Dermis blood vessel endothelial cell (primary cell): ENCODE measurements at regions not wholly inside any gene's neighbourhood (a gene's known extent, or its start where the extent isn't known, plus 50 kb on each side); places are given as distances from the start of the nearest gene placed in this dataset.

ENCODE experiments used
- DNase-seq: peaks from one replicate; pipeline ENCODE4 v3.0.0; 2010

DNA sequence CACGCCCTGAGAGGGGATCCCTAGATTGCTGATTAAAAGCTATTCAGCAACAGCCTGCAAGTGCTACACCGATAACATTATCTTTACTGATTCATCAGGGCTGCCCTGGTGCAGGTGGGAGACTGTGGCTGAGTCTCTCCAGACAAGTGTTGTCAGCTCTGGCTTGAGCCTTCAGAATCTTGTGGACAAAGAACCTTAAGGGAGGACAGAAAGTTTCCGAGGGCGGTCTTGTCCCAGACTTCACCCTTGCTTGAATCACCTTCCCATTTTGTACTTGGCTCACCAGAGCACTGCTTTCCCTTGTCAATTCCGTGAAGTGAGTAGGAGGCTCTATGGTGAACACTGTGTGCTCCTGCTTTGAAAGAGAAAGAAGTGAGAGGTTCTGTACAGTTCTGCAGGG, 88.6 kb upstream of the PCSK2 start:
- no peak for DNase-seq

DNA sequence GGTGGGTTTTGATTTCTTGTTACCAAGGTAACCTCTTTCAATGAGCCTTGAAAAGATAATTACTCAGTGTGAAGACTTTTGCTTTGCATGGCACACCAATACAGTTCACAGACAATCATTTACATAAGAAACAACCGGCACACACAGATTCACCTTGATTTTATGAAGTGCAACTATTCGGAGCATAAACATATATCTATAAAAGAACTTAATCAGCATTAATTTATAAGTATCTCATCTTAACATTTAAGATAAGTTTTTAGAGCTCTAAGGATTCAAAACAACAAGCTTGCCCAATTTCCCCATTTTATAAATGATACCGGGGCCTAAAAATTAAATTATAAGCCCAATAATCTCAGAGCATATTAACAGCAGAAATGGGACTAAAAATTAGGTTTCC, 85.9 kb upstream of the PCSK2 start:
- no peak for DNase-seq

DNA sequence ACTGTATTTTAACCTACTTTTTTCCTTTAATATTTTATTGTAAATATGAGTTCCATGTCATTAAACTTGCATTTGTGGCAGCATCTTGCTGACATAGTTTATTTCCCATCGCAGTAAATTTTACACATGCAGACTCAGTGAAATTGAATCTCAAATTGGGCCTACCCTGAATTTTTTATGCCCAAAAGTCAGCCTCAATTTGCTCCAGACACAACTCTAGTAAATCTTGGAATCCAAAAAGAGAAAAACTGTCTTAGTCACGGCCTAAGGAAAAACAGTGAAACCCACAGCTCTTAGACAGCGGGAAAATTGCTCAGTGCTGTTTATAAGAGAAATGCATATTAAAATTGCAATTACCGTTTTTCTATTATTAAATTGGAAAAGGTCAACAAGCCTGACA, 85.3 kb upstream of the PCSK2 start:
- DNase-seq = no peak

DNA sequence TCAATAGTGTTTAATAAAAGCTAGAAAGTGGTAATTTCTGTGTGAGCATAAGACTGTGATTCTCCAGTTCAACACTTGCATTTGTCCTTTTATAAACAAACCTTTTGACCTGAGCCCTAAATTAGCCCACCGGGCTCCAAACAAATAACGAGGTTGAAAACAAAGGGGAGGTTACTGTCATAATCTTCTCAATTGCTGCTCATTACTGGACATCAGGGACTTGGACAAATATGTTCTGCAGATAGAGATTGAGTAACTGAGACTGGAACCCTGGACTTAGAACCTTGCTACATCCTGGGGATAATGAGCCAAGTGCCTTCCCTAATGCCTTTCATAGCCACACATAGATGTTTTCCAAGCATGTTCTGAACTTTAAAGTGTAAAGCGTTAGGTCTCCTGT, 84.2 kb upstream of the PCSK2 start:
- no peak for DNase-seq

DNA sequence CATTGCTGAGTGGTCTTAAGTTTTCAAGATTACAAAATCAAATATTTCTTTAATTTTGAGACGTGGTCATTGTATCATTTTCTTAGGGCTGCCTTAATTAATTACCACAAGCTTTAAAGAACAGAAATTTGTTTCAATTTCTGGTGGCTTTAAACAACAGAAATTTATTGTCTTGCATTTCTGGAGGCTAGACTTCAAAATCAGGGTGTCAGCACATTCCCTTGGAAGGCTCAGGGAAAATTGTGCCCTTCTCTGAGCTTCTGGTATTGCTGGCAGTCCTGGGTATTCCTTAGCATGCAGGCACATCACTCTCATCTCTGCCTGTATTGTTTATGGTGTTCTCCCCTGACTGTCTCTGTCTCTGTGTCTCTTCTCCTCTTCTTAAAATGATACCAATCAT, 76.0 kb upstream of the PCSK2 start:
- DNase-seq = no peak

DNA sequence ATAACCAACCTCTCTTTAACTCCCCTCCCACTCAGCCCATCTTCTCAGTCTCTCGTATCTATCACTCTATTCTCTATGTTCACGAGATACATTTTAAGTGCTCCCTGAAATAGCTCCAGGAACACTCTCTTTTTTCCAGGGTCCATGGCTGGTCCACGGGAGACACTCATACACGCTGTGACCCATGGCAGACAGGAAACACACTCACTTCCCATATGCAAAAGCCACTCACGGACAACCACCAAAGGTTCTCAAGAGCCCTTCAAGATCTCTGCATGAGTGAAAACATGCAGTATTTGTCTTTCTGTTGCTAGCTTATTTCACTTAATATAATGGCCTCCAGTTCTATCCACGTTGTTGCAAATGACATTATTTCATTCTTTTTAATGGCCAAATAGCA, 71.4 kb upstream of the PCSK2 start:
- DNase-seq = no peak

DNA sequence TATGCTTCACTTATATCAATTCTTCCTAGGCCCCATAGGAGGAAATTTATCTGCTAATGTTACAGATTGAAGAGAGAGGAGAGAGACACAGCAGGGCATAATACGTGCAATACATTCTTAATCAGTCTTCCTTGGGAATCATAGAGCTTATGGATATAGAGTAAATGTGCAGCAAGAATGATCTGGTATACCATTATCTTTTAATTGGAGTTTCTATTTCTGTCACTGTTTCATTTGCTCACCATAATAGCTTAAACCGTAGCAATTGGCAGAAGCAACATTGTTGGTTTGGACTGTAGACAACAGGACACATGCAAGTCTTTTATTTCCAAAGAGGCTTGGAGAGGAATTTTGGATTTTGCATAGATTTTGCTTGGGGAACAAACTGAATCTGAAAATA, 68.1 kb upstream of the PCSK2 start:
- no peak for DNase-seq

DNA sequence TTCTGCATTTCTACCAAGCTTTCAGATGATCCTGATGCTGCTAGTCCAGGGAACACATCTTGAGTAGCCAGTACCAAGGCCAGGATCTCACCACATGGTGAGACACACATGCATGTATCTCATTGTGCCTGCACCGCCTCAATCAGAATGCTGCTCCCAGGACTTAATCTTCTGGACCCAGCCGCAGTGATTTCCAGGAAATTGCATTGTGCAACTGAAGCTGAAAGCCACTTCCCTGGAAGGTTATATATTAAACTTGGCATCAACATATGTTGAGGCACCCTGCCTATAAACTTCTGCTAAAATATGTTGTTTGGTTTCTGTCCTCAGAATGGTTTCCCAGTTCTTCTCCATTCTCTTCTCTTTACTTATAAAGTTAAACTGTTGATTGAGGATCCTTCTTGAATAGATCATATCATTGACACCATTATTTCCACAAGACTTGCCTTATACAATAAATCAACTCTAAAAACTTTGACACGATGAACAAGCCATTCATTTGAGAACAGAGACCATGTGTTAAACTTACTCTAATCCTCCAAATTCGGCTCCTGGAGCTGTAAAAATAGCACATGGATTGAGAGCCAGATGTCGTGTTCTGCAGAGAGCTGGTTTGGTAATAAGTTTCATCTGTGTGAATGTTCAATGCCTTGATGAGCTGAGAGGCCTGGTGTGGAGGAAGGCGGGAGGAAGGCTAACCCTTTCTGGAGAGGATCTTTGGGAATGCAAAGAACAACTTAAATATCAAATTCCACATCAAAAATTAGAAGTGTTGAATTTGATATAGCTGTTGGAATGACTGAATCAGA, 65.0 kb upstream of the PCSK2 start:
- DNase-seq = no peak

DNA sequence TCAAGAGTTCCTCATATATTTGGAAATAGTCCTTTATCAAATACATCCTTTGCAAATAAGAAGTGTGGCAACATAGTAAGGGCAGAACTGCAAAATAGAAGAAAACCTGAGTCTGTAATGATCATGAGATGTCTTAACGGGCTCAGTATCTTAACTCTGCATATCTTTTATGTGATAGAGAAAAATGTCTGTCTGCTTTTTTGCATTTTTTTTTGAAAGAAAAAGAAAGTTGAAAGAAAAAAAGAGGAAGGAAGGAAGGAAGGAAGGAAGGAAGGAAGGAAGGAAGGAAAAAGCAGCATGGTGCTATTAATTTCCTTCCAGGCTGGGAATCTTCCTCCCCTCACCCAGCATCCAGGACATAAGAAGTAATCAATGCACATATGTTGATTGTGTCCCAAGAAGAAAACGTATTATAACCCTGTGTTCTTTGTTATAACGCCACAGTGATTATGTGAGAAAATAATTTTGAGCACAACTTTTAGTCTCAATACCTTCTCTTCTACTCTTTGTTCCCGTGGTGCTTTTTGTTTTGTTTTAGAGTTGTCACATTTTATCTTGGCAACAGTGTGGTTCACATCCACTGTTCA, 58.7 kb upstream of the PCSK2 start:
- DNase-seq = no peak

DNA sequence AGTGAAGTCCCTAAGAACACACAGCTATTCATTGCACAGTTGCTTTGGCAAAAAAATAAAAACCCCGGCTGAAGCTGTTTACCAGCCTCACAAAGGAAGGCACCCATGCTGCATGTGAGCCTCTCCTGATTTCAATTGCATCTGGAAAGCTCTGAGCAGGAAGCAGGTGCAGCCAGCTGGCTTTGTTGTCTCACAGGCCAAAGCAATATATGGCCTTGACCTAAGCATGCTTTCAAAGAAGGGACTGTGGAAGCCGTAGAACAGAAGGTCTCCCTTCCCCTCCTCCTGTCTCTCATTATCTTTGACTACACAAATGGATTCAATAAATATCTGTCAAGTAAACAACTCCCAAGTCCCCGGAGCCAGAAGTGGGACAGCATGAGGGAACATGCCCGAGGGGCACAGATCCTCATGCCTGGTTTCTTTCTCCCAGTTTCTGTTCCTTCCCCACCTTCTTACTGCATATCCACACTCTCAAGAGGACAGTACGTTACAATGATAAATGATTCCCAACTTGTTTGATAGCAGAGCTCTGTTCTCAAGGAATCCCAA, 57.2 kb upstream of the PCSK2 start:
- DNase-seq = no peak

DNA sequence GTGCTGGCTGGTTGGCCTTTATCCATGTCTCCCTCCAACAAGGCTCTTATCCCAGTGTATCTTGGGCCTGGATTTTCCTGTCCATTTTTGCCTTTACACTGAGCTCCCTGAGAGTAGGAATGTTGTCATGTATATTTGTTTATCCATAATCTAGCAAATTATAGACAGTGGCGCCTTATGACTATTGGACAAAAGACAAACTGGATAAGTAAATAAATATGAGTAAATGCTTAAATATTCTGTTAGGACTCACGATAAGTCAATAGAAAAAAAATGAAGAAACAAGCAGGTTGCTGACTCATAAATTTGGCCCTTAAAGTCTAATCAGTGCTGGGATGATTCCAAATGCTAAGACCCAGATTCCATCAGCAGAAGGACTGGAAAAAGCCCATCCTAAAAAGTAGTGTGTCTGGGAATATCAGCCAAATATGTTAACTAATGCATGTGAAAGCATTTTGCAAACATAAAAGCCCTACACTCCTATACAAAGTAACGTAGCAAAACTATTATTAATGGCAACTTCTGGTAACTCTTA, 55.0 kb upstream of the PCSK2 start:
- no peak for DNase-seq

DNA sequence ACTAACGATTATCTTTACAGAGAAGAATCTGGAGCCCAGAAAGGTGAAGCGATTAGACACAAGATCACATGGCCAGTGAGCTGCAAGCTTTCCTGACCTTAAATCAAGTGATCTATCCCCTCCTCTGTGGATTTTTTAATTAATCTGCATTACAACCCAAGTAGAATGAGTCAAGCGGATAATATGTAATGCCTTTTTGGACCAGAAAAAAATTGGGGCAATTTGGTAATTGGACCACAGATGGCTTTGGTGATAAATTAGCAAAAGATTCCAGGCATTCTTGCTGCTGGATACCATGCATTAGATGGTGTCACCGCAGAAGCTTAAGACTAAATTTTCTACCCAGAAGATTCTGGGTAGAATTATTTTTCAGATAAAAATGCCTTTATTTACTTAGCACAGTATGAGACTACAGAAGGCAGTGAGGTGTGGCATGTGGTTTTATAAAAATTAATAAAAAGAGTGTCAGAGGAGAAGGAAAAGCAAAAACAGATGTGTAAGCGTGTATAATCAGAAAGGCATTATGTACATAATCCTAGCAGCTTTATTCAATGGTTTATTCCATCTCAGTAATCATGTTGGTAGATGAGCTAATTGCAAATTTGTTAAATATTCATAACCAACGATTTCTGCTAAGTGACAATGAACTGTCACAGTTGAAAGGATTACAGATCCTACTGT, 53.9 kb upstream of the PCSK2 start:
- DNase-seq = no peak
